Breast epithelium (tissue), 3 donors: ENCODE measurements at regions not wholly inside any gene's neighbourhood (a gene's known extent, or its start where the extent isn't known, plus 50 kb on each side); places are given as distances from the start of the nearest gene placed in this dataset.

Source experiments
- POLR2A ChIP-seq: fragments of 450-650 bp; IDR thresholded peaks from one replicate; pipeline ENCODE4 v1.6.1; 2016; ENCODE audit warnings: antibody characterized with exemption, mild to moderate bottlenecking, moderate library complexity
- POLR2AphosphoS5 ChIP-seq, 3 donors: sonication (generic); formaldehyde crosslinking; IDR thresholded peaks; one replicate each; pipeline ENCODE4 v1.6.1; 2017; ENCODE audit warnings: antibody characterized with exemption in 3 of 3
- TF ChIP-seq, protein P1 (sequence below), 3 donors: fragments of 450-650 bp; IDR thresholded peaks; one replicate each; pipeline ENCODE4 v1.5.1; 2016 to 2017; ENCODE audit warnings: antibody characterized with exemption in 3 of 3, mild to moderate bottlenecking in 3 of 3, moderate library complexity in 3 of 3

- TF ChIP-seq, protein P1, sequence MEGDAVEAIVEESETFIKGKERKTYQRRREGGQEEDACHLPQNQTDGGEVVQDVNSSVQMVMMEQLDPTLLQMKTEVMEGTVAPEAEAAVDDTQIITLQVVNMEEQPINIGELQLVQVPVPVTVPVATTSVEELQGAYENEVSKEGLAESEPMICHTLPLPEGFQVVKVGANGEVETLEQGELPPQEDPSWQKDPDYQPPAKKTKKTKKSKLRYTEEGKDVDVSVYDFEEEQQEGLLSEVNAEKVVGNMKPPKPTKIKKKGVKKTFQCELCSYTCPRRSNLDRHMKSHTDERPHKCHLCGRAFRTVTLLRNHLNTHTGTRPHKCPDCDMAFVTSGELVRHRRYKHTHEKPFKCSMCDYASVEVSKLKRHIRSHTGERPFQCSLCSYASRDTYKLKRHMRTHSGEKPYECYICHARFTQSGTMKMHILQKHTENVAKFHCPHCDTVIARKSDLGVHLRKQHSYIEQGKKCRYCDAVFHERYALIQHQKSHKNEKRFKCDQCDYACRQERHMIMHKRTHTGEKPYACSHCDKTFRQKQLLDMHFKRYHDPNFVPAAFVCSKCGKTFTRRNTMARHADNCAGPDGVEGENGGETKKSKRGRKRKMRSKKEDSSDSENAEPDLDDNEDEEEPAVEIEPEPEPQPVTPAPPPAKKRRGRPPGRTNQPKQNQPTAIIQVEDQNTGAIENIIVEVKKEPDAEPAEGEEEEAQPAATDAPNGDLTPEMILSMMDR (IDR thresholded peaks at IDR 0.05) = no peak
- TF ChIP-seq POLR2AphosphoS5 (IDR thresholded peaks at IDR 0.05) (no peak), POLR2A (no peak)
Observed at GRCh38 chr11:126148317-126148716, 63.1 kb downstream of the RPUSD4 start.
